ENCODE measurements at regions not wholly inside any gene's neighbourhood (a gene's known extent, or its start where the extent isn't known, plus 50 kb on each side); places are given as distances from the start of the nearest gene placed in this dataset.
"Not testable (repeated sequence)": the region's sequence is repeated elsewhere in the genome, so short reads cannot be mapped to it uniquely, and the experiment has no call there.

DNA sequence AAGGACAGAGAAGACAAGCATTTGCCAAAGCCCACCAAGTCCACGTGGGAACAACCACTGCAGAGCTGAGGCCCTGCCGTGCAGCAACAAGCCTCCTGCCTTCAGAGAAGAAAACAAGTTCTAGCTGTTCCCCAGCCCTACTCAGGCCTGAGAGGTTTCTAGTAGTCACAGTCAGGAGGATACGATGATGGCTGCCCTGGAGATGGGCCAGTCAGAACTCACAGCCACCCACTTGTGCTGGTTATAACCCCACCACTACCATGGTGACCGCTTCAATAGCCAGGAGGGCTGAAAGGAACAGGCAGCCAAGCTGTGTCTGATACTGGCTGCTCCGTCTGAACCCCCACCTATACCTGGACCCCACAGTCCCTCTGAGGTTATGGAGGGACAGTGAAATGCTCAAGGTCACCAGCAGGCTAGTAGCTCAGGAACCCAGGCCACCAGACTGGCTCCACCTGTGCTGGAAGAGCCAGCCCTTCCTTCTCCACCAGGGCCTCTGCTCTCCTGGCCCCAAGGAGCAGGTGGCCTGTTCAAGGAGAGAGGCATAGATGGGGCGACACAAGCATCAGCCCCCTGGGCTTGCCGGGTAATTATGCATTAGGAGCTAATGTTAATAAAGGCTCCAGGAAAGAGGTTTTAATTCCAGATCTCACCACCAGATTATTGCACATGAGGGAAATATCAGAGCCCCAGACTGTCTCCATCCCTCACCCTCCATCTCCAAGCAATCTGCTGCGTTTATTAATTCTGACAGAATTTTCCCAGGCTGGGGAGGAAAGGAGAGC is 125.8 kb upstream of the PCBD1 start:
- no peak overlapping the region for H3K27ac ChIP-seq (ENCODE audit: control insufficient read depth, insufficient read depth, low read length)
- dilution Hi-C loops (cut with MboI; ENCODE audit: extremely low pct_ligation_motif_present, low sequenced_read_pairs) = no loop called here
- no peaks in the 10 kb centered on the region for H3K4me1 ChIP-seq (ENCODE audit: control insufficient read depth, extremely low read depth, insufficient read depth, low read length)
- H3K9ac ChIP-seq (ENCODE audit: control insufficient read depth, extremely low read depth, insufficient read depth, low read length) = no peak overlapping the region
- H3K36me3 ChIP-seq (ENCODE audit: control insufficient read depth in 2 of 2, extremely low read depth in 1 of 2, insufficient read depth in 2 of 2, low read length in 2 of 2) = no peaks in the 10 kb centered on the region
- H3K4me3 ChIP-seq (ENCODE audit: control insufficient read depth in 2 of 3, extremely low read depth in 1 of 3, insufficient read depth in 2 of 3, low read depth in 1 of 3, low read length in 3 of 3) = no peak overlapping the region
- H3K79me2 ChIP-seq (ENCODE audit: control insufficient read depth, insufficient read depth, low read length) = no peaks in the 10 kb centered on the region
- no peak for TF ChIP-seq EZH2 (IDR thresholded peaks at IDR 0.05; ENCODE audit: low read length)
- TF ChIP-seq, protein P1, sequence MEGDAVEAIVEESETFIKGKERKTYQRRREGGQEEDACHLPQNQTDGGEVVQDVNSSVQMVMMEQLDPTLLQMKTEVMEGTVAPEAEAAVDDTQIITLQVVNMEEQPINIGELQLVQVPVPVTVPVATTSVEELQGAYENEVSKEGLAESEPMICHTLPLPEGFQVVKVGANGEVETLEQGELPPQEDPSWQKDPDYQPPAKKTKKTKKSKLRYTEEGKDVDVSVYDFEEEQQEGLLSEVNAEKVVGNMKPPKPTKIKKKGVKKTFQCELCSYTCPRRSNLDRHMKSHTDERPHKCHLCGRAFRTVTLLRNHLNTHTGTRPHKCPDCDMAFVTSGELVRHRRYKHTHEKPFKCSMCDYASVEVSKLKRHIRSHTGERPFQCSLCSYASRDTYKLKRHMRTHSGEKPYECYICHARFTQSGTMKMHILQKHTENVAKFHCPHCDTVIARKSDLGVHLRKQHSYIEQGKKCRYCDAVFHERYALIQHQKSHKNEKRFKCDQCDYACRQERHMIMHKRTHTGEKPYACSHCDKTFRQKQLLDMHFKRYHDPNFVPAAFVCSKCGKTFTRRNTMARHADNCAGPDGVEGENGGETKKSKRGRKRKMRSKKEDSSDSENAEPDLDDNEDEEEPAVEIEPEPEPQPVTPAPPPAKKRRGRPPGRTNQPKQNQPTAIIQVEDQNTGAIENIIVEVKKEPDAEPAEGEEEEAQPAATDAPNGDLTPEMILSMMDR (optimal IDR thresholded peaks at IDR 0.05 in 1 of 3, IDR thresholded peaks at IDR 0.05 in 1 of 3, conservative IDR thresholded peaks at IDR 0.05 in 1 of 3; ENCODE audit: extremely low read depth in 1 of 3, insufficient read depth in 2 of 3, low read length in 3 of 3) = no peak
- no peaks in the 10 kb centered on the region for H3K9me3 ChIP-seq (ENCODE audit: control insufficient read depth, low read depth, low read length)
- H3K4me2 ChIP-seq (ENCODE audit: control insufficient read depth, extremely low read depth, insufficient read depth, low read depth, low read length) = no peak overlapping the region
- FAIRE-seq = no peak
- H3K27me3 ChIP-seq (ENCODE audit: control insufficient read depth, extremely low read depth, insufficient read depth, low read length) = peaks cover 32% of the 10 kb centered on the region
- no peak for DNase-seq (ENCODE audit: low read depth, low spot score)
- no peaks in the 10 kb centered on the region for H3K9me1 ChIP-seq (ENCODE audit: control insufficient read depth, extremely low read depth, insufficient read depth, low read length)
- H2AFZ ChIP-seq (ENCODE audit: control insufficient read depth, low read length) = no peak overlapping the region
- H4K20me1 ChIP-seq (ENCODE audit: control insufficient read depth, extremely low read depth, insufficient read depth, low read length) = no peaks in the 10 kb centered on the region

DNA sequence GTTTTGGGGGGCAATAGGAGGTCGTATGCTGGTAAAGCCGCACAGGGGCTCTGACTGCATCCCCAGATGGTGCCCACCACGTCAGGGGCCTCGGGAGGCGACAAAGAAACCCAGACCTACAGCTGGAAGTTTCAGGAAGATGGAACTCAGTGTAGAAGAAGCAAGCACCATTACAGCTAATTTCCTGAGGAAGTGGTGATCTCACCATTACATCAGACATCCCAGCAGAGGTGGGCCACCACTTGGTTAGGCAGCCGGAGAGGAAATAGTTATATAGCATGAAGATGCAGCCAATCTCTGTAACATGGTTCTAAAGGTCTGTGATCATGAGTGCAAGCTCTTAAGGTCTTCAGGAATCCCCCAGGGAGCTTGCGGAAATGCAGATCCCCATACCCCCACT is 127.3 kb upstream of the PCBD1 start:
- Histone ChIP-seq H3K4me1 (ENCODE audit: control insufficient read depth, extremely low read depth, insufficient read depth, low read length) (no peaks in the 10 kb centered on the region), H2AFZ (ENCODE audit: control insufficient read depth, low read length) (no peak overlapping the region), H3K27ac (ENCODE audit: control insufficient read depth, insufficient read depth, low read length) (no peak overlapping the region), H3K9ac (ENCODE audit: control insufficient read depth, extremely low read depth, insufficient read depth, low read length) (no peak overlapping the region), H3K79me2 (ENCODE audit: control insufficient read depth, insufficient read depth, low read length) (no peaks in the 10 kb centered on the region), H3K27me3 (ENCODE audit: control insufficient read depth, extremely low read depth, insufficient read depth, low read length) (peaks cover 20% of the 10 kb centered on the region), H3K9me1 (ENCODE audit: control insufficient read depth, extremely low read depth, insufficient read depth, low read length) (no peaks in the 10 kb centered on the region), H3K4me3 (ENCODE audit: control insufficient read depth in 2 of 3, extremely low read depth in 1 of 3, insufficient read depth in 2 of 3, low read depth in 1 of 3, low read length in 3 of 3) (no peak overlapping the region), H4K20me1 (ENCODE audit: control insufficient read depth, extremely low read depth, insufficient read depth, low read length) (no peaks in the 10 kb centered on the region), H3K36me3 (ENCODE audit: control insufficient read depth in 2 of 2, extremely low read depth in 1 of 2, insufficient read depth in 2 of 2, low read length in 2 of 2) (no peaks in the 10 kb centered on the region), H3K9me3 (ENCODE audit: control insufficient read depth, low read depth, low read length) (no peaks in the 10 kb centered on the region), H3K4me2 (ENCODE audit: control insufficient read depth, extremely low read depth, insufficient read depth, low read depth, low read length) (no peak overlapping the region)
- dilution Hi-C loops (cut with MboI; ENCODE audit: extremely low pct_ligation_motif_present, low sequenced_read_pairs) = no loop called here
- DNase-seq (ENCODE audit: low read depth, low spot score) = no peak
- TF ChIP-seq, protein P1 (optimal IDR thresholded peaks at IDR 0.05 in 1 of 3, IDR thresholded peaks at IDR 0.05 in 1 of 3, conservative IDR thresholded peaks at IDR 0.05 in 1 of 3; ENCODE audit: extremely low read depth in 1 of 3, insufficient read depth in 2 of 3, low read length in 3 of 3) = no peak
- FAIRE-seq = no peak

DNA sequence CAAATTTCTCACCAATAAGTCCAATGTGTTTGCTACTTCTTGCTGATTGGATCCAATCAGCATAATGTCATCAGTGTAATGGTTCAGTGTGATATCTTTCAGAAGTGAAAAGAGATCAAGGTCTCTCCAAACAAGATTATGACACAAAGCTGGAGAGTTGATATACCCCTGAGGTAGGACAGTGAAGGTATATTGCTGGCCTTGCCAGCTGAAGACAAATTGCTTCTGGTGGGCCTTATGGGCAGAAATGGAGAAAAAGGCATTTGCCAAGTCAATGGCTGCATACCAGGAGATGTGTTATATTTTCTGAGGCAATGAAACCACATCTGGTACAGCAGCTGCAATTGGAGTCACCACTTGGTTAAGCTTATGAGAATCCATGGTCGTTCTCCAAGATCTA is 131.7 kb upstream of the PCBD1 start:
- H3K9me1 ChIP-seq (ENCODE audit: control insufficient read depth, extremely low read depth, insufficient read depth, low read length); H3K4me2 ChIP-seq (ENCODE audit: control insufficient read depth, extremely low read depth, insufficient read depth, low read depth, low read length); H3K4me3 ChIP-seq (ENCODE audit: control insufficient read depth in 2 of 3, extremely low read depth in 1 of 3, insufficient read depth in 2 of 3, low read depth in 1 of 3, low read length in 3 of 3); H2AFZ ChIP-seq (ENCODE audit: control insufficient read depth, low read length); H3K36me3 ChIP-seq (ENCODE audit: control insufficient read depth in 2 of 2, extremely low read depth in 1 of 2, insufficient read depth in 2 of 2, low read length in 2 of 2); dilution Hi-C loops (cut with MboI; ENCODE audit: extremely low pct_ligation_motif_present, low sequenced_read_pairs); H3K9ac ChIP-seq (ENCODE audit: control insufficient read depth, extremely low read depth, insufficient read depth, low read length); H3K79me2 ChIP-seq (ENCODE audit: control insufficient read depth, insufficient read depth, low read length); H3K27me3 ChIP-seq (ENCODE audit: control insufficient read depth, extremely low read depth, insufficient read depth, low read length); FAIRE-seq; H4K20me1 ChIP-seq (ENCODE audit: control insufficient read depth, extremely low read depth, insufficient read depth, low read length); H3K4me1 ChIP-seq (ENCODE audit: control insufficient read depth, extremely low read depth, insufficient read depth, low read length); H3K9me3 ChIP-seq (ENCODE audit: control insufficient read depth, low read depth, low read length); DNase-seq (ENCODE audit: low read depth, low spot score); H3K27ac ChIP-seq (ENCODE audit: control insufficient read depth, insufficient read depth, low read length): not testable (repeated sequence)

Measured in keratinocyte (primary cell).